A549 (cell line): ENCODE measurements at regions not wholly inside any gene's neighbourhood (a gene's known extent, or its start where the extent isn't known, plus 50 kb on each side); places are given as distances from the start of the nearest gene placed in this dataset.

Experiments
- CEBPB ChIP-seq, 2 experiments: fragments of >200 bp in 1 of 2; sonication (Bioruptor Twin) in 1 of 2; formaldehyde crosslinking in 1 of 2; IDR thresholded peaks; 2 replicates each; pipeline ENCODE4 v1.6.1; 2012 to 2016
- HOXB5 ChIP-seq: fragments of 250-450 bp; sonication (Bioruptor Pico); IDR thresholded peaks from 2 replicates; pipeline ENCODE4 v1.5.0; 2020; ENCODE audit warnings: mild to moderate bottlenecking, moderate library complexity
- NPAS2 ChIP-seq: fragments of 250-450 bp; sonication (Bioruptor Pico); IDR thresholded peaks from 2 replicates; pipeline ENCODE4 v1.8.0; 2022; ENCODE audit warnings: mild to moderate bottlenecking, moderate library complexity, borderline replicate concordance
- PHF8 ChIP-seq: fragments of 200-600 bp; sonication (generic); IDR thresholded peaks from 2 replicates; pipeline ENCODE4 v1.6.1; 2016; ENCODE audit warnings: low read depth, mild to moderate bottlenecking, antibody characterized with exemption, moderate library complexity, borderline replicate concordance
- POLR2A ChIP-seq: IDR thresholded peaks from 2 replicates; pipeline ENCODE4 v1.6.1; 2012; ENCODE audit warnings: mild to moderate bottlenecking, low read length
- RAD21 ChIP-seq, 2 experiments: fragments of >200 bp in 1 of 2; sonication (Bioruptor Twin) in 1 of 2; formaldehyde crosslinking in 1 of 2; IDR thresholded peaks in 1 of 2; conservative IDR thresholded peaks in 1 of 2; 2 replicates in 1 of 2; 3 replicates in 1 of 2; pipeline ENCODE4 v1.6.1; 2012 to 2018; ENCODE audit warnings: inconsistent platforms in 1 of 2
- RNF2 ChIP-seq: fragments of 200-600 bp; sonication (generic); IDR thresholded peaks from 2 replicates; pipeline ENCODE4 v1.6.1; 2016; ENCODE audit warnings: low read depth, mild to moderate bottlenecking, antibody characterized with exemption, moderate library complexity, borderline replicate concordance
- TF ChIP-seq, protein P1 (sequence below): fragments of >200 bp; sonication (Bioruptor Twin); formaldehyde crosslinking; IDR thresholded peaks from 3 replicates; pipeline ENCODE4 v1.5.1; 2016

DNA sequence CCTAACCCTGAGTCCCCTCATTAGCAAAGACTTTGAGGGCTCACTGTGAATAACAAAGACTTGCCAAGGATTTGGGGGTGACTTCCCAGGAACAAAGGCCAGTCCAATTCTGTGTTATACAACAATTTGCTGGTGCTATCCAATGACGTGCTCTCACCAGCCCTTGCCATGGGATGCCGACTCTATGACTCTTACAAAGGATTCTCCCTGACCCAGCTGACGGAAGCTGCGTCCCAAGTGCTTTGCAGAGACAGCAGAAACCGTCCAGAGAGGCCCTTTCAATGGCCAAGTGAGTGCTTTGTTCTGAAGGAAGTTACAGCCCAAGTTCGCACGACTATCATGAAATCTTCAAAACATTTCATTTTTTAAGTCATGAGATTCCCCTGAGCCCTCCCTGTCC, 345.3 kb upstream of the TNRC6C start:
- TF ChIP-seq NPAS2 (no peak), RNF2 (no peak), PHF8 (no peak), POLR2A (no peak), HOXB5 (CRISPR knock-in tag) (no peak), CEBPB (IDR thresholded peaks at IDR 0.05) (no peak), RAD21 (conservative IDR thresholded peaks at IDR 0.05 in 1 of 2, IDR thresholded peaks at IDR 0.05 in 1 of 2) (no peak)
- TF ChIP-seq, protein P1, sequence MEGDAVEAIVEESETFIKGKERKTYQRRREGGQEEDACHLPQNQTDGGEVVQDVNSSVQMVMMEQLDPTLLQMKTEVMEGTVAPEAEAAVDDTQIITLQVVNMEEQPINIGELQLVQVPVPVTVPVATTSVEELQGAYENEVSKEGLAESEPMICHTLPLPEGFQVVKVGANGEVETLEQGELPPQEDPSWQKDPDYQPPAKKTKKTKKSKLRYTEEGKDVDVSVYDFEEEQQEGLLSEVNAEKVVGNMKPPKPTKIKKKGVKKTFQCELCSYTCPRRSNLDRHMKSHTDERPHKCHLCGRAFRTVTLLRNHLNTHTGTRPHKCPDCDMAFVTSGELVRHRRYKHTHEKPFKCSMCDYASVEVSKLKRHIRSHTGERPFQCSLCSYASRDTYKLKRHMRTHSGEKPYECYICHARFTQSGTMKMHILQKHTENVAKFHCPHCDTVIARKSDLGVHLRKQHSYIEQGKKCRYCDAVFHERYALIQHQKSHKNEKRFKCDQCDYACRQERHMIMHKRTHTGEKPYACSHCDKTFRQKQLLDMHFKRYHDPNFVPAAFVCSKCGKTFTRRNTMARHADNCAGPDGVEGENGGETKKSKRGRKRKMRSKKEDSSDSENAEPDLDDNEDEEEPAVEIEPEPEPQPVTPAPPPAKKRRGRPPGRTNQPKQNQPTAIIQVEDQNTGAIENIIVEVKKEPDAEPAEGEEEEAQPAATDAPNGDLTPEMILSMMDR, result no peak
